Uterus (tissue), 2 donors: ENCODE measurements at regions not wholly inside any gene's neighbourhood (a gene's known extent, or its start where the extent isn't known, plus 50 kb on each side); places are given as distances from the start of the nearest gene placed in this dataset.
"Not testable (repeated sequence)": the region's sequence is repeated elsewhere in the genome, so short reads cannot be mapped to it uniquely, and the experiment has no call there.

Source experiments
- POLR2A ChIP-seq, 2 donors: fragments of 450-650 bp; IDR thresholded peaks; one replicate each; pipeline ENCODE4 v1.6.1; 2016; ENCODE audit warnings: antibody characterized with exemption in 2 of 2, mild to moderate bottlenecking in 1 of 2, moderate library complexity in 1 of 2
- TF ChIP-seq, protein P1 (sequence below), 4 experiments: fragments of 200-600 bp in 2 of 4; fragments of 450-650 bp in 2 of 4; sonication (generic) in 2 of 4; IDR thresholded peaks; one replicate each; pipeline ENCODE4 v1.5.1; 2016 to 2019; ENCODE audit warnings: antibody characterized with exemption in 4 of 4, mild to moderate bottlenecking in 2 of 4, moderate library complexity in 1 of 4

DNA sequence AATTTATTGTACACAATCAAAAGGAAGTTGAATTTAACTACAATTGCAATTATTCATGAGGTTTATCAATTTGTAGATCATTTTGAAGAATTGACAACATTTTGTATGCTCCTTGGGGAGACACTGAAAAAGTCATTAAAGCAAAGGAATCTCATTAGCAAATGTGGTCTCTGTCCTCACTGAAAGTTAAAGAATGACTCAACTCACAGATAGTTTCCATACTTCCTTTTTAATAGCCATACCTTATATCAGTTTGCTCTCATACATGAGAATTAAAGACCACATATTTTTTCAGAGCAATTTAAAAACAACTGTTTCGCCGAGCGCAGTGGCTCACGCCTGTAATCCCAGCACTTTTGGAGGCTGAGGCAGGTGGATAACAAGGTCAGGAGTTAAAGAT, 55.1 kb upstream of the KIF2A start:
- not testable (repeated sequence) for TF ChIP-seq POLR2A (IDR thresholded peaks at IDR 0.05)
- TF ChIP-seq, protein P1, sequence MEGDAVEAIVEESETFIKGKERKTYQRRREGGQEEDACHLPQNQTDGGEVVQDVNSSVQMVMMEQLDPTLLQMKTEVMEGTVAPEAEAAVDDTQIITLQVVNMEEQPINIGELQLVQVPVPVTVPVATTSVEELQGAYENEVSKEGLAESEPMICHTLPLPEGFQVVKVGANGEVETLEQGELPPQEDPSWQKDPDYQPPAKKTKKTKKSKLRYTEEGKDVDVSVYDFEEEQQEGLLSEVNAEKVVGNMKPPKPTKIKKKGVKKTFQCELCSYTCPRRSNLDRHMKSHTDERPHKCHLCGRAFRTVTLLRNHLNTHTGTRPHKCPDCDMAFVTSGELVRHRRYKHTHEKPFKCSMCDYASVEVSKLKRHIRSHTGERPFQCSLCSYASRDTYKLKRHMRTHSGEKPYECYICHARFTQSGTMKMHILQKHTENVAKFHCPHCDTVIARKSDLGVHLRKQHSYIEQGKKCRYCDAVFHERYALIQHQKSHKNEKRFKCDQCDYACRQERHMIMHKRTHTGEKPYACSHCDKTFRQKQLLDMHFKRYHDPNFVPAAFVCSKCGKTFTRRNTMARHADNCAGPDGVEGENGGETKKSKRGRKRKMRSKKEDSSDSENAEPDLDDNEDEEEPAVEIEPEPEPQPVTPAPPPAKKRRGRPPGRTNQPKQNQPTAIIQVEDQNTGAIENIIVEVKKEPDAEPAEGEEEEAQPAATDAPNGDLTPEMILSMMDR (IDR thresholded peaks at IDR 0.05), result not testable (repeated sequence)
